Endodermal cell (in vitro differentiated cells): ENCODE measurements at regions not wholly inside any gene's neighbourhood (a gene's known extent, or its start where the extent isn't known, plus 50 kb on each side); places are given as distances from the start of the nearest gene placed in this dataset.

ENCODE experiments used
- DNase-seq: peaks from one replicate; pipeline ENCODE4 v3.0.0-alpha.2; 2017
- H3K27ac ChIP-seq: 2 replicates; pipeline ENCODE4 v1.5.1; 2013; ENCODE audit warnings: mild to moderate bottlenecking, low read depth, low read length, moderate library complexity
- H3K27me3 ChIP-seq: 2 replicates; pipeline ENCODE4 v1.6.1; 2013; ENCODE audit warnings: mild to moderate bottlenecking, low read length, moderate library complexity; ENCODE audit not compliant: insufficient read depth, control insufficient read depth, poor library complexity, severe bottlenecking
- H3K36me3 ChIP-seq: 2 replicates; pipeline ENCODE4 v1.7.0; 2013; ENCODE audit warnings: mild to moderate bottlenecking, low read length, moderate library complexity; ENCODE audit not compliant: control insufficient read depth, insufficient read depth
- H3K4me1 ChIP-seq: one replicate; pipeline ENCODE4 v1.7.0; 2013; ENCODE audit warnings: low read length; ENCODE audit not compliant: control insufficient read depth, insufficient read depth
- H3K4me3 ChIP-seq: 2 replicates; pipeline ENCODE4 v1.5.1; 2013; ENCODE audit warnings: mild to moderate bottlenecking, low read length, moderate library complexity
- H3K9ac ChIP-seq: 2 replicates; pipeline ENCODE4 v1.6.1; 2013; ENCODE audit warnings: mild to moderate bottlenecking, low read length, moderate library complexity; ENCODE audit not compliant: poor library complexity, severe bottlenecking; ENCODE audit errors: extremely low read depth
- H3K9me3 ChIP-seq: 2 replicates; pipeline ENCODE4 v1.6.1; 2013; ENCODE audit warnings: mild to moderate bottlenecking, low read length, moderate library complexity; ENCODE audit not compliant: control insufficient read depth
- H3K27ac Mint-ChIP-seq: 2 replicates; pipeline ENCODE4 v1.8.0; 2020; ENCODE audit warnings: mixed read lengths
- H3K27me3 Mint-ChIP-seq: 2 replicates; pipeline ENCODE4 v1.8.0; 2021; ENCODE audit warnings: mild to moderate bottlenecking, mixed read lengths; ENCODE audit not compliant: insufficient read depth
- H3K36me3 Mint-ChIP-seq: 2 replicates; pipeline ENCODE4 v1.8.0; 2020; ENCODE audit warnings: low read depth, mixed read lengths
- H3K4me1 Mint-ChIP-seq: 2 replicates; pipeline ENCODE4 v1.8.0; 2020; ENCODE audit warnings: mixed read lengths
- H3K4me3 Mint-ChIP-seq: 2 replicates; pipeline ENCODE4 v1.8.0; 2020; ENCODE audit warnings: mild to moderate bottlenecking, moderate library complexity, mixed read lengths
- H3K9me3 Mint-ChIP-seq: 2 replicates; pipeline ENCODE4 v1.8.0; 2020; ENCODE audit warnings: mild to moderate bottlenecking, mixed read lengths
- CTCF ChIP-seq: fragments of 200-600 bp; sonication (generic); conservative IDR thresholded peaks from 2 replicates; pipeline ENCODE4 v1.5.0; 2021; ENCODE audit warnings: antibody characterized with exemption, mild to moderate bottlenecking
- WGBS, 2 experiments: methylation state at CpG; one replicate each; pipeline versions ENCODE4 v1.1.5 to v1.1.7; 2013; ENCODE audit warnings: missing lambda C conversion rate in 2 of 2, mixed read lengths in 1 of 2; ENCODE audit not compliant: insufficient coverage in 1 of 2, insufficient read length in 1 of 2; 5-methylcytosine and 5-hydroxymethylcytosine counted together

- Mint-ChIP-seq H3K27me3 (peaks cover 23% of the 10 kb centered on the region), H3K36me3 (peaks cover 16% of the 10 kb centered on the region), H3K27ac (no peak overlapping the region), H3K4me1 (peaks cover 4% of the 10 kb centered on the region), H3K9me3 (no peaks in the 10 kb centered on the region), H3K4me3 (no peak overlapping the region)
- 91 to 100% methylated on average over 3 of the region's 3 CpGs for WGBS, 2 experiments
- H3K4me3 ChIP-seq, result no peak overlapping the region
- TF ChIP-seq CTCF, result no peak
- H3K27ac ChIP-seq, result no peak overlapping the region
- H3K4me1 ChIP-seq, result no peaks in the 10 kb centered on the region
- no peak overlapping the region for H3K9ac ChIP-seq
- no peaks in the 10 kb centered on the region for H3K9me3 ChIP-seq
- no peaks in the 10 kb centered on the region for H3K27me3 ChIP-seq
- no peak for DNase-seq
- no peaks in the 10 kb centered on the region for H3K36me3 ChIP-seq
Measured at GRCh38 chr2:236505041-236505440, 64.6 kb upstream of the ACKR3 start.

GRCh38 chr2:236505648-236506047, 64.0 kb upstream of the ACKR3 start:
- no peaks in the 10 kb centered on the region for H3K9me3 Mint-ChIP-seq
- H3K4me1 Mint-ChIP-seq, result peaks cover 4% of the 10 kb centered on the region
- Histone ChIP-seq H3K27ac (no peak overlapping the region), H3K4me3 (no peak overlapping the region), H3K9me3 (no peaks in the 10 kb centered on the region), H3K9ac (no peak overlapping the region), H3K36me3 (no peaks in the 10 kb centered on the region), H3K27me3 (no peaks in the 10 kb centered on the region), H3K4me1 (no peaks in the 10 kb centered on the region)
- TF ChIP-seq CTCF, result no peak
- WGBS, 2 experiments, result 91 to 100% methylated on average over 1 to 2 of the region's 2 CpGs
- H3K27ac Mint-ChIP-seq, result no peak overlapping the region
- peaks cover 23% of the 10 kb centered on the region for H3K27me3 Mint-ChIP-seq
- H3K4me3 Mint-ChIP-seq, result no peak overlapping the region
- DNase-seq, result no peak
- peaks cover 16% of the 10 kb centered on the region for H3K36me3 Mint-ChIP-seq

GRCh38 chr2:236507393-236508085, 62.1 kb upstream of the ACKR3 start:
- no peak for TF ChIP-seq CTCF
- WGBS, 2 experiments, result 21 to 61% methylated on average over 25 to 56 of the region's 56 CpGs
- H3K9me3 Mint-ChIP-seq, result no peaks in the 10 kb centered on the region
- Histone ChIP-seq H3K36me3 (no peaks in the 10 kb centered on the region), H3K27ac (no peak overlapping the region), H3K27me3 (no peaks in the 10 kb centered on the region), H3K4me3 (peak overlapping the region; percentile 82), H3K4me1 (no peaks in the 10 kb centered on the region), H3K9me3 (no peaks in the 10 kb centered on the region), H3K9ac (peak overlapping the region; percentile 38)
- H3K4me3 Mint-ChIP-seq, result peak overlapping the region; percentile 81
- DNase-seq, result peak; percentile 88
- H3K27ac Mint-ChIP-seq, result peak overlapping the region; percentile 83
- peaks cover 16% of the 10 kb centered on the region for H3K36me3 Mint-ChIP-seq
- H3K4me1 Mint-ChIP-seq, result peaks cover 4% of the 10 kb centered on the region
- H3K27me3 Mint-ChIP-seq, result peaks cover 28% of the 10 kb centered on the region
